ENCODE measurements at regions not wholly inside any gene's neighbourhood (a gene's known extent, or its start where the extent isn't known, plus 50 kb on each side); places are given as distances from the start of the nearest gene placed in this dataset.

GRCh38 chr3:137259089-137259488 is 301.3 kb downstream of the IL20RB start:
- CTCF ChIA-PET (ENCODE audit: unreplicated experiment) = no interaction called here

GRCh38 chr3:137259701-137260100 is 301.9 kb downstream of the IL20RB start:
- Histone ChIP-seq H3K4me1 (ENCODE audit: insufficient read depth, low read length, poor library complexity, severe bottlenecking) (no peaks in the 10 kb centered on the region), H2AFZ (ENCODE audit: low read length) (no peak overlapping the region), H3K36me3 (ENCODE audit: insufficient read depth, low read length) (no peaks in the 10 kb centered on the region), H3K9me2 (ENCODE audit: insufficient read depth, low read length) (no peaks in the 10 kb centered on the region), H4K20me1 (ENCODE audit: insufficient read depth, low read length) (no peaks in the 10 kb centered on the region), H3K27ac (ENCODE audit: low read depth, low read length, poor library complexity, severe bottlenecking) (no peak overlapping the region), H3K4me2 (ENCODE audit: low read length) (no peak overlapping the region), H3K79me2 (ENCODE audit: insufficient read depth, low read depth, low read length) (no peaks in the 10 kb centered on the region), H3K4me3 (ENCODE audit: low read depth, low read length, poor library complexity, severe bottlenecking) (no peak overlapping the region), H3K9me3 (ENCODE audit: low read length) (no peaks in the 10 kb centered on the region)
- no peak for TF ChIP-seq EZH2phosphoT487 (IDR thresholded peaks at IDR 0.05; ENCODE audit: borderline replicate concordance, low read depth, low read length)
- TF ChIP-seq CTCF (conservative IDR thresholded peaks at IDR 0.05; ENCODE audit: low read length) = no peak
- intact Hi-C loops (cut with micrococcal nuclease; ENCODE audit: unreplicated experiment) = no loop called here
- POLR2A ChIA-PET = interaction anchor here (0.7 kb wide), 1 partner anchor 232 kb away, joined by 3 read pairs; no protein-coding TSS in a partner anchor
- BruUV-seq (replicated peaks) = no TSS peak
- DNase-seq (ENCODE audit: low spot score) = no peak
- CTCF ChIA-PET (ENCODE audit: unreplicated experiment) = no interaction called here

More at GRCh38 chr3:137259089-137259488, 301.3 kb downstream of the IL20RB start:
- Histone ChIP-seq H3K36me3 (ENCODE audit: insufficient read depth, low read length) (no peaks in the 10 kb centered on the region), H3K27ac (ENCODE audit: low read depth, low read length, poor library complexity, severe bottlenecking) (no peak overlapping the region), H3K4me3 (ENCODE audit: low read depth, low read length, poor library complexity, severe bottlenecking) (no peak overlapping the region), H3K9me2 (ENCODE audit: insufficient read depth, low read length) (no peaks in the 10 kb centered on the region), H4K20me1 (ENCODE audit: insufficient read depth, low read length) (no peaks in the 10 kb centered on the region), H3K79me2 (ENCODE audit: insufficient read depth, low read depth, low read length) (no peaks in the 10 kb centered on the region), H3K4me1 (ENCODE audit: insufficient read depth, low read length, poor library complexity, severe bottlenecking) (no peaks in the 10 kb centered on the region), H3K4me2 (ENCODE audit: low read length) (no peak overlapping the region), H3K9me3 (ENCODE audit: low read length) (no peaks in the 10 kb centered on the region), H2AFZ (ENCODE audit: low read length) (no peak overlapping the region)
- no peak for DNase-seq (ENCODE audit: low spot score)
- no TSS peak for BruUV-seq (replicated peaks)
- TF ChIP-seq CTCF (conservative IDR thresholded peaks at IDR 0.05; ENCODE audit: low read length) (no peak), EZH2phosphoT487 (IDR thresholded peaks at IDR 0.05; ENCODE audit: borderline replicate concordance, low read depth, low read length) (no peak)
- POLR2A ChIA-PET = no interaction called here
- intact Hi-C loops (cut with micrococcal nuclease; ENCODE audit: unreplicated experiment) = no loop called here

- no peak overlapping the region for H2AFZ ChIP-seq (ENCODE audit: low read length)
- TF ChIP-seq CTCF (conservative IDR thresholded peaks at IDR 0.05; ENCODE audit: low read length) (no peak), EZH2phosphoT487 (IDR thresholded peaks at IDR 0.05; ENCODE audit: borderline replicate concordance, low read depth, low read length) (no peak)
- CTCF ChIA-PET (ENCODE audit: unreplicated experiment) = no interaction called here
- H3K36me3 ChIP-seq (ENCODE audit: insufficient read depth, low read length) = no peaks in the 10 kb centered on the region
- H3K4me3 ChIP-seq (ENCODE audit: low read depth, low read length, poor library complexity, severe bottlenecking) = no peak overlapping the region
- no peaks in the 10 kb centered on the region for H3K9me3 ChIP-seq (ENCODE audit: low read length)
- intact Hi-C loops (cut with micrococcal nuclease; ENCODE audit: unreplicated experiment) = no loop called here
- POLR2A ChIA-PET = interaction anchor here (0.6 kb wide), 1 partner anchor 51 kb away, joined by 3 read pairs; no protein-coding TSS in a partner anchor
- no peaks in the 10 kb centered on the region for H4K20me1 ChIP-seq (ENCODE audit: insufficient read depth, low read length)
- no TSS peak for BruUV-seq (replicated peaks)
- no peaks in the 10 kb centered on the region for H3K9me2 ChIP-seq (ENCODE audit: insufficient read depth, low read length)
- no peaks in the 10 kb centered on the region for H3K79me2 ChIP-seq (ENCODE audit: insufficient read depth, low read depth, low read length)
- no peaks in the 10 kb centered on the region for H3K4me1 ChIP-seq (ENCODE audit: insufficient read depth, low read length, poor library complexity, severe bottlenecking)
- no peak for DNase-seq (ENCODE audit: low spot score)
- no peak overlapping the region for H3K4me2 ChIP-seq (ENCODE audit: low read length)
- H3K27ac ChIP-seq (ENCODE audit: low read depth, low read length, poor library complexity, severe bottlenecking) = no peak overlapping the region
Observed at GRCh38 chr3:137264071-137264820, 306.5 kb downstream of the IL20RB start.
